HG02571 (cell line): ENCODE measurements at regions not wholly inside any gene's neighbourhood (a gene's known extent, or its start where the extent isn't known, plus 50 kb on each side); places are given as distances from the start of the nearest gene placed in this dataset.
"Not testable (repeated sequence)": the region's sequence is repeated elsewhere in the genome, so short reads cannot be mapped to it uniquely, and the experiment has no call there.

Source experiments
- ATAC-seq: cut with Tn5 transposase; IDR thresholded peaks from one replicate; pipeline ENCODE4 v1.9.1; 2021; ENCODE audit warnings: mild to moderate bottlenecking, moderate library complexity; ENCODE audit not compliant: unreplicated experiment

DNA sequence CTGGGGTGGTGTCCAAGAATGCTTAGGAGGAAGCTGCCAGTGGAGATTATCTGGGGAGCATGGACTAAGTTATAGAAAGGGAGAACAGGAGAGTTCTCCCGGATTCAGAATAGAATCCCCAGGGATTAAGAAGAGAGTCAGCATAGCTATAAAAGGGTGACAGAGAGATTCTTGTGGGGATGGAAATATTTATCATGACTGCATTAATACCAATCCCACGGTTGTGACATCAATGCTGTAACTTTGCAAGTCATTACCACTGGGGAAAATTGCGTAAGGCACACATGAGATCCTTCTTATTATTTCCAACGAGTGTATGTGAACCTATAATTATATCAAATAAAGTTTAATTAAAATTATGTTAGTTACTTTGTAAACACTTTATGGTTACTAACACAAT is 447.9 kb upstream of the TMEM132C start:
- ATAC-seq: no peak

DNA sequence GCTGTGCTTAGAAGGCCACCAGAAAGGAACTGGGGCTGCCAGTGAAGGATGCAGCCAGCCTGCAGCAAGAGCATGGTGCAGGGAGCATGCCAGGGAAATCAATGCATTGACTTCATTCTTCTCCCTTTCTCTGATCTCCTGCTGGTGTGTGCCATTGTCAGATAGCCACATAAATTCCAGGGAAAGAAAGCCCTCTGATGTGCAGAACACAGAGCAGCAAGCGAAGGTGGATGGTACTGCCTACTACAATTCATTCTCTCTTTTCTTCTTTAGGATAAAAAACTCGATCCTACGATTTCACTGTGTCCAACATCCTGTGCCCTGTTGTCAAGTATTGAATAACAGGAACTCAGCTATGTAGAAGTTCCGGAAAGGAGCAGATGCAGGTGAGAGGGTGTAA is 446.7 kb upstream of the TMEM132C start:
- no peak for ATAC-seq

DNA sequence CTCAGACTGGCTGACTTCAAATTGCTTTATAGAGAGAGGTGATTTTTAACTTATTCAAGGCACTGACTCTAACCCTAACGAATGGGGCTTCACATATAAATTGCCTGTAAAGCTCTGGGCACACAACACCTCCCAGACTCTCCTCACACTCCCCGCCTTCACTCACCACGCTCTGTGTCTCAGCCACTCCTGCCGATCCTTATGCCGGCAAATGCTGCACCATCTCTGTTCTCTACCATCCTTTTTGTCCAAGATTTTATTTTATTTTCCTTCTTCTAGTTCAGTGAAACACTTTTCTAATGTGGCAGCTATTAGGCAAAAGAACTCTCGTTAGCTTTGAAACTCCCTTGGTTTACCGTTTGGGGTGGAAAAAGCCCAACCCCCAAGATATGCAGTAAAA is 446.1 kb upstream of the TMEM132C start:
- ATAC-seq: no peak

DNA sequence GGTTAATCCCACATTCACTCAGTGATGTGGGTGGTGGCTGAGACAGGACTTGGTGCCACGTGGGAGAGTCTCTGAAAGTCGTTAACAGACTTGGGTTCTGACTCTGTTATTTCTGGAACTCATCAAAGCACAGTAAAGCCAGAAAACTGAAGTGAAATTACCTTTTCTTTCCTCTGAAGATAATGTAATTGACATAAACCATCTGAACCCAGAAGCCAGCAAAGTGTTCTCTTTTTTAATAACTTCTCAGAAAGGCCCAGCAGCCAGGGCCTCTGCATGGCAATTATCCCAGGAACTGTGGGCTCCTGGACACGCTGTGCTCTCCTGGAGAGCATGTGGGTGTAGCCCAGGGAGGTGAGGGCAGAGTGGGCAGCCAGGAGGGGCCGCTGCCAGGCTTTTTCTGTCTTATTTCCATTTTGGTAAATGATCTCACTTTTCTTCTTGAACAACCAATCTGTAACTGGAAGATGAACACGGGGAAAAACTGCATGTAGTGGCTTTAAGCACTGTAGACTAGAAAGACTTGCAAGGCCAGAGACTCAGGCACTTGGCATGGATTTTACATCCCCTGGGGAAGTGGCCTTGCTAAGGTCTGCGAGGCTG is 444.1 kb upstream of the TMEM132C start:
- ATAC-seq: no peak

DNA sequence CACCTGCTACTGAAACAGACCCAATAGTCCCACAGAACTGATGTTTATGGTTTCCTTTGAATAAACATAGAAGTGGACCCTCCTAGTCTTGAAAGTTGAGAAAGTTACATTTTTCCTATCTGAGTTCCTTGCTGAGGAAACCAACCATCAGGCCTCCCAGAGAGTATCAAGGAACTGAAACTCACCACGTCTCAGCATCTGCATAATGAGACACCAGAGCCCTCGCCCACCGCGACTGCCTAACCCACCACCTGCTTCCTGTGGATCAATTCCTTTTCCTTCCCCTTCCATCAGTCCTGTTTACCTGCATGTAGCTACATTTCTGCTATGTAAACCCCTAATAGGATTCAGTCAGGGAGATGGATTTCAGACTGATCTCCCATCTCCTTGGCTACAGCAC is 443.2 kb upstream of the TMEM132C start:
- ATAC-seq: no peak

DNA sequence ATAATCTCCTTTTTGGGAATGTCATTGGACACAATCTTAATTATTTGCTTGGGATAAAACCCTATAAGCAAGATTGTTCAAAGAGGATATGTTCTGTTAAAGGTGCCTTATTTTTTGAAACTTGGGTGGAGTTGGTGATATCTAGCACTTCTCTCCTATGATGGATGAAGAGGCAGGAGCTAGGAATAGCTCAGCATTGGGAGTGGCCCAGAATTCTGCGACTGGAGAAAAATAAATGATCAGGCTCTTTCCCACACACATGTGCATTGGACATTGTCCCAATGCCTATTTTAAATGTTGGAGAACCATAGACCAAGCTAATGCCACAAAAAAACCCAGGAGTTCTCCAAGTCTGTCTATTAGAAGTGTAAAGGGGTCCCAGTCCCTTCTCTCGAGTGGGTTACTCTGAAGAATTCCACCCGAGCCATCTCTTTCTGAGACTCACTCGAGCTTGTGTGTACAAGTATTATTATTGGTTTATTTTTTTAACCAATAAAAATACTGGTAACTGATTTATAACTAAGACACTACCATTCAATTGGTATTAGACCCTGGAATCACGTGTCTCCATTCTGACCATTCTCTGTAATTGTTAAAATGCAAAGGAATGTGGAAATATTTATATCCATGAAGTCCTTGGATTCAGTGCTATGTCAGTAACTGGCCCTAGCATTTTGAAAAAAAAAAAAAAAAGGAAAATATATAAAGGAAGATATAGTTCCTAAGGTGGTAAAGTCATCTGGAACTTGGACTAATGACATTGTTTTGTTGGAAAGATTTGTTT is 437.5 kb upstream of the TMEM132C start:
- no peak for ATAC-seq

DNA sequence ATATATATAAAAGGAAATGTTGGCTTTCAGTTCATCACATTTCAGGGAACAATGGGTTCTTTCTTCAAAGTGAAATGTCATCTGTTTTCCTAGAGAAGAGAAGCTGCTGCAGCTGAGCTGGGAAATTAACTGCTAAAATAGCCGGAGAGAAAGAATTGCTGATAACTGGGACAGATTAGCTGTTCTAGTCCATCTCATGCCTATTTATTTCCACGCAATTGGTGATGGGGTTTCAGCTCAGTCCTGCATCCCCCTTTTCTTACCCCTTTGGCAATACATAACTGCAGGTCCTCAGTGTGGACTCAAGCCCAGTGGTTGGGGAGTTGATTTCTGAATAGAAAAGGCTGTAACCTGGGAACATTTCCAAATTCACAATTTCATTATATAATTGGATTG is 436.9 kb upstream of the TMEM132C start:
- no peak for ATAC-seq

DNA sequence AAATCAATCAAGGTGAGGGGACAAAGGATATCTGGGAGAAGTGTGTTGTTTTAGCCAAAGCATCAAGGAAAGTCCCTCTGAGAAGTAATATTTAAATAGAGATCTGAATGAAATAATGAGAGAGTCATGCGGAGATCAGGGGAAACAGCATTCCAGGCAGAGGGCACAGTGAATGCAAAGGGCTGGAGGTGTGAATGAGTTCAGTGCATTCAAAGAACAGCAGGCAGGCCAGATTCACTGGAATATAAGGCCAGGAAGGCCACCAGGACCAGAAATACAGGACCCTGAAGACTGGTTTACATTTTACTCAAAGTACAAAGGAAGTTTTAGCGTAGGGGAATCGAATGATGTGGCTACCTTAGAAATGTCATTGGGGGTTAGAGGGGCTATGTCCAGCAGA is 436.2 kb upstream of the TMEM132C start:
- ATAC-seq: no peak

DNA sequence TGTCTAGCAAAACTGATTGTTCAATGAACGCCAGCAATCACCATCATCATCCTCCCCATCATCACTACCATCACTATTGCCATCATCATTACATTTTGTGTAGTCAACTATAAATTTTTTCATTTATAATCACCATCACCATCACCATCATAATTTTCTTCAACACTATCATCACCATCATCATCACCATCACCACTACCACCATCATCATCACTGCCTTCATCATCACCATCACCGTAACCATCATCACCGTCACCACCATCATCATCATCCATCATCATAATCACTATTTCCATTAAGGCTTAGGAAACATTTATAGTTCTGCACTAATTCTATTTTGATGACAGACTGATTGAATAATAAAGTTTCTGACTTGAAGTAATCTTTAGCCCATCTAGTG is 434.8 kb upstream of the TMEM132C start:
- no peak for ATAC-seq

DNA sequence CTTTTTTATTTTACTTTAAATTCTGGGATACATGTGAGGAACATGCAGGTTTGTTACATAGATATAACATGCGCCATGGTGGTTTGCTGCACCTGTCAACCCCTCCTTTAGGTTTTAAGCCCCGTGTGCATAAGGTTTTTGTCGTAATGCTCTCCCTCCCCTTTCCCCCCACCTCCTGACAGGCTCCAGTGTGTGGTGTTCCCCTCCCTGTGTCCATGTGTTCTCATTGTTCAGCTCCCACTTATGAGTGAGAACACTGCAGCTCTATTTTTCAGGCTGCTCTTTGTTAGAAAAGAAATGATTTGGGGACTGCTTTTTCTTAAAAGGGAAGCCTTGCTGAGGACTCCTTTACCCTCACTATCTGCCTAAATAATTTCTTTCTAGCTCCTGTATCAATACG is 430.2 kb upstream of the TMEM132C start:
- ATAC-seq: not testable (repeated sequence)

DNA sequence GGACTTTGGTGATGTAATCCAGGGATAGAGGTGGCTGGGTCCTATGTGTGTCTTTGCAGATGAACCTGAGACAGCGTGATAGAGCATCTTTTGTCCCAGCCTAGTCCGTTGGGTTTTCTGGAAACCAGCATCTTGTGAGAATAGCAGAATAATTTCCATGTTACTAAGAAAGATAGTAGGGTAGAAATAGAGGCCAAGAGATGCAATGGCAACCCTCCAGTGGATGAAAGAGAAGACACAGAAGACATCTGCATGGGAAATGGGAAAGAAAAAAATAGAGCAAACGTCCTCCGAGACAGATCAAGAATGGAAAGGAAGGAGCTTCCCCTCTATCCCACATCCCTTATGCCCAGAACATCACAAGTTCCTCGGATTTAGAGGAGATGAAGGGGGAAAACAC is 409.3 kb upstream of the TMEM132C start:
- ATAC-seq: no peak

DNA sequence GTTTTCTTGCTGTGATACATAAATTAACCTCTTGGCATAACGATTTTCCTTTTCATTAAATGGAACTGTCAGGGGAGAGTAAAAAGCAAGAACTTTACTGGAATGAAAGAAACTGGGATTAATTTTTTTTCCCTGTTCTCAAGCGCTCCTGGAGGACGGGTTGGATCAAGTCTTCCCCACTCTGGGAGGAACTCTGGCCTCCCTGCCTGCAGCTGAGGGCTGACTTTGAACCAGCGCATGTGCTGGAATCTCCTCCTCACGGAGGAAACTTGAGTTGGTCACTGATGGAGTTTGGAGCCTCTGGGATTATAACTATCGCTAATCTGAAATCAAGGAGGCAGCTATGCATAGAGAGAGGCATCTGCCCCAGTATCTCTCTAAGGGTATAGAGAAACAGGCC is 406.4 kb upstream of the TMEM132C start:
- no peak for ATAC-seq

DNA sequence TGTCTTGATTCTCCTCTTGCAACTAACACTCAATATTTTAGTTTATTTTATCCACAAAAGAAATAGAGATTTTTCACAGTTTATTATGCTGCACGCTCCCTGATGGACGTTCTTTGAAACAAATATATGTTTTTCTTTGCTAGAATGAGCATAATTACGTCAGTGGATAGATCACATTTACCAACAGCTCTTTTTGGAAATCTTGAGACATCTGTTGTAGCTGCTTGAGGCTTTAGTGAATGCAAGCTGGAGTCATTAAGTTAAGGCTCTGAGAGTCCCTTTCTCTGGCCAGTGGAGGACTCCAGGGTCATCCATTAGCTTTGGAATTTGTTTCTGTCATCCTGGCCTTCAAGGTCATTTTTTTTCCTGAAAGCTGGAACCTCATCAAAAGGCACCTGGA is 405.6 kb upstream of the TMEM132C start:
- ATAC-seq: no peak

DNA sequence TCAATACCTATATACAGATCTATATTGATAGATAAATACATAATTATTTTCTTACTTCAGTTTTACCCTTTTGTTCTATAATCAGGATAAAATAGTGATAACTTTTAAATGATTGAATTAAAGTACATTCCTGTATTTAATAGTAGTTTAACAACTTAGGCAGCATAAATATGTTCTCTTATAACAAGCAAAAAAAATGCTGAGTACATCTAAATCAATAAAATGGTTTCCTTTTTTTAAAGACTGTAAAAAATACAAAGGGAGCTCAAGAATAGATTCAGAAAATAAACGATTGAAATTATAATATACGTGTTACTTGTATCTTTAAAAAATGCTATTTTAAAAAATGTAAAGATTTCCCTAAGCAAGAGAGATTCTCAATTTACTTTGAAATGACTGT is 393.7 kb upstream of the TMEM132C start:
- no peak for ATAC-seq

DNA sequence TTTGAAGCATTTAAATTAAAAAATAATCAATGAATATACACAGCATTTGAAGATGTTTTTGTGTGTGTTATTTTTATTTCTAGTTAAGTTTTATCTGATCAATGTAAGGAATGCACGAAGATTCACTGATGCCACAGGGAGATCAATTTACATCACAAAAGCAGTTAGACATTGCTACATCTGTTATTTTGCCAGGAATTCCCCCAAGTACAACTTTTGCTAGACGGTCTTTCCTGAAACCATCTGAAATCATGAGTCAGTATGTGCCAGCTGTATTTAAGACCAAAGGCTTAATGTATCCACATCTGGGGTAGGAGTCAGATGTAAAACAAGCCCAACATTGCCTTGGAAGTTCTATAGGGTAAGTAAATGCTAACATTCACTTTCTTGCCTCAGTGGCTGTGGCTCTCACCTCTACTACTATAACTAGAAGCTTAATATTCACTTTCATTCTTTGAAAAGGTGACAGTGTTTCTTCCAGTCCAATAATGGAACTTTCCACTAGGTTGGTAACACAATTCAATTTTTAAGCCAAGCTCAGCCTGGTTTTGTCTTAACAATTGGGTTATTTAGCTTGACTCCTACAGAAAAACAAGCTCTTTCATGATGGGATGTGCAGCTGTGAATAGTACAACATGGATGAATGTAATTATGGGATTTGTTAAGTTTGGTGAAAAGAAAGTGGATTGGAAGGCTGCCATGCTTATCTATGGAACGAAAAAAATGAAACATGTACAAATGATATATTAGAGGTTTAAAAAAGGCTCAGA is 385.4 kb upstream of the TMEM132C start:
- no peak for ATAC-seq

DNA sequence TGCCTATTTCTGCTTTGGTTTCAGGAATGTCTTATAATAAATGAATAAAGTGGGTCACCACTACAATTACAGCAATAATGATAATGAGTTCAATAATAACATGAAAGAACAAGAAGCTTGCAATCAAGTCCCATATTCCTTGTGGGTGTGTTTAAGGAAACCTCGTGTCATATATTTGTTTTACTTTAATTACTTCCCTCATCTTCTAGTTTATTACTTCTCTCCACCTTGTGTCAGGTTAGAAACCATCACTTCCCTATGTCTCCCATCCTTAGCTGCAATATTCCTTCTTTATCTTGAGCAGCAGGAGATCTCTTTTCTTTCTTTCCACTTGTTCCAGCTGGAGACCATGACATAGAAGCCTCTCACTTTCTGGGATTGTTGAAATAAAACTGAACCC is 384.0 kb upstream of the TMEM132C start:
- no peak for ATAC-seq

DNA sequence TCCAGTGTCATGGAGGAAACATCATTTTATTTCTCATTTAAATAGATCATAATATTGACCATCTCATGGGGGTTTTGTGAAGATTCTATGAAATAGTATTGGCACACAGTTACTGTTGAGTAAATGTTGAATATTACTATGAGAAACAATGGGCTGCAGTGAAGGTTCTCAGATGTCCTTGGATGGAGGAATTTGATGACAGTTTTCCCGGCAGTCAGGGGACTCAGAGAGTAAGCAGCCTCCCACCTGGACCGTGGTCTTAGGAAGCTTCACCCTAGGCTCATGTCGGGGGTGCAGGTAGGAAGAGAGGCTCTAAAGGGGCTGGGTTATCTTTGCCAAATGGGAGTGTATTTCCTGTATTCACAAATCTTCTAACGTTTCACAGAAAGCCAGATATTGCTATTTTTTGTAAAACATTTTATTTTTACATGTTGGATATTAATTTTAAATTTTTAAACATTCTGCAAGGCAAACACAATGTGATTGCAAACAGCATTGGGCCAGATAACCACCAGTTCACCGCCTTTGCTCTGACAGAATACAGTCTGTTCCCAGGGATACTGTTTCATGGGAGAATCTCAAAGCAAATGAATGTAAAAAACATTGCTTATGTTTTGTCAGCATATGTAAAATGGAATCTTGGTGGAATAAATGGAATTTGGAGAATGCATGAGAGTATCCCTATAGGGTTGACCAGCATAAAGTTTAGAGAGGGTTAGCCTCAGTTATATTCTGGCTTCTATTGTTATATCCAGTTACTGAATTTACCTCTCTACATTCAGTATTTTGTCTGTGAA is 380.8 kb upstream of the TMEM132C start:
- ATAC-seq: no peak

DNA sequence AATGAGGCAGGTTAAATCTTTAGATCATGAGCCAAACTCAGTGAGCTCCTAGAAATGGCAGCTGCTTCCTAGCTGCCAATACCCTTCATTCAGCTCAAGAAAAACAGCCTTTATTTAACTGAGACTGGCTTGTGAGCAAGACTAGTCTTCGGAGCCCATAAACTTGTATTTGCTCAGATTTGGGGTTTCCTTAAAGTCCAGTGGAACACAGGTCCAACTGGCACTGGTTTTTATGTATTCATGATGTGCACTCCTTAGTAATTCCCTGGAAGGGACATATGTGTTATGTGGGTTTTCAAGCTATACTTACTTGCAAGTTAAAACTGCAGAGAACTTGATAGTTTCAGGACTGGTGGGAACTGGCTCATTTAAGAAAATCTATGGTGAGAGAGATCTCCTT is 380.1 kb upstream of the TMEM132C start:
- ATAC-seq: no peak

DNA sequence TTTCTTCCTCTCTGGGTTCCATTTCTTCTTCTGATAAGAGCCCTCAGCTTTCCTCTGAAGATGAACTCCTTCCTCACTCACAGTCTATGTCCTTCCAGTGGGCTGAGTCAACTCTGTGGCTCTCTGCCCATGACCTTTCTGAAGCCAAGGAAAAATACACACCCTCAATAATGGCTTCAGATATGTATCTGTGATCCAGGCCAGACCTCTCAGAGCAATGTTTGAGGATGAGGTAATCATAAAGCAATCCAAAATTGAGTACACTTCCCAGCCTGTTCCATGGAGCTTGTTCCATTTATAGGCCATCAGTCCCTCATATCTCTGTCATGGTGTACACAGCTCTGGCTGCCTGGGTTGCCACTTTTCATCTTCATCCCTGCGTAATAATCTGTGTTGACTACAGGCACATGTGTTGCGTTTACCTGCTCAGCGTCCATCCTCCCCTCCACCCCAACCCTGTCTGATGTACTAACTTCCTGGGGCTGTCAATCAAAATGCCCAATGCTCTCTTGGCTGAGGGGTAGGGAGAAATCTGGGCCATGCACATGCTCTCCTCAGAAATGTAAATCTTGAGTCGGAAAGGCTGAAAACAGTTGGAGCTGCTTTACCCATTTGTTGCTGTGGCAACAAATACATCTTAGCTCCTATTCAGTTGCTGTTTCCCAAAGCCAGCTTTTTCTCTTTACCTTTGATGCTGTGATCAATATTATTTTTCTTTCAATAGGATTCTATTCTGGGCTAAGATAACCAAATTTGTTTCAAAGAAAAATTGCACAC is 377.8 kb upstream of the TMEM132C start:
- no peak for ATAC-seq

DNA sequence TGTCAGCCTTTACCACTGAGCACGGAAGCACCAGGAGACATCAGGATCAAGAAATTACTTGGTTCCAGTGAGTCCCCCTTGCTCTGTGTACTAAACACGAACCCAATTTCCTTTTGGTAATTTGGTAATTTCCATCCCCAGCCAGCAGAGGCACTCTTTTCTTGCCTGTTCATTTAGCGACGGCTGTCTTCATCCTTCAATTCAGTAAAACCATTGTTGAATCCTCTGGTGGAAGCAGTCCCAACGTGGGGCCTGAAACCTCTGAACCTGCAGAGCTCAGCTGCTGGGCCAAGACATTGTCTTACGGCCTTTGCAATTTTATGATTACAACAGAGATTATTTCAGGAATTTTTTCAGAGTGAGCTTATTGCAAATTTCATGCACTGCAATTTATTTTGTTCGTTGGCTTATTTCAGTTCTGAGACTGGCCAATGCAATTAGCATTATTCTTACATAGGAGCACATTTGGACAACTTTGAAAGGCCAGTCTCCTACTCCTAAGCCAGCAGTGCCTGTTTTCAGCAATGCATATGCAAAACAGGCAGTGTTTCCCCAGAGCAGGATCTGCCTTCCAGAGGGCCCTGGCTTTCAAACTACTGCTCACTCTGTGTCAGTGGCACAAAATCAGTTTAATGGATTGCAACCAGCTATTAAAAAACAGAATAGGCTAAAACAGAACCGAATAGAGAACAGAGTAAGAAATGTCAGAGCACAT is 372.9 kb upstream of the TMEM132C start:
- no peak for ATAC-seq
